Smooth muscle cell (in vitro differentiated cells): ENCODE measurements at regions not wholly inside any gene's neighbourhood (a gene's known extent, or its start where the extent isn't known, plus 50 kb on each side); places are given as distances from the start of the nearest gene placed in this dataset.

Source experiments
- DNase-seq: peaks from one replicate; lab custom pipeline; 2025; ENCODE audit not compliant: unreplicated experiment; lab: John Stamatoyannopoulos, UW
- H2AFZ ChIP-seq: fragments of 200-600 bp; sonication (generic); 2 replicates; pipeline ENCODE4 v1.6.0; 2016; ENCODE audit warnings: antibody characterized with exemption, low read depth, mild to moderate bottlenecking
- H3F3A ChIP-seq: fragments of 200-600 bp; sonication (generic); 2 replicates; pipeline ENCODE4 v1.6.0; 2017; ENCODE audit warnings: antibody characterized with exemption, low read depth
- H3K27ac ChIP-seq: fragments of 200-600 bp; sonication (generic); 2 replicates; pipeline ENCODE4 v1.5.1; 2016; ENCODE audit warnings: low read depth, mild to moderate bottlenecking
- H3K27me3 ChIP-seq: fragments of 200-600 bp; sonication (generic); 2 replicates; pipeline ENCODE4 v1.6.1; 2016; ENCODE audit warnings: low read depth, mild to moderate bottlenecking
- H3K36me3 ChIP-seq: fragments of 200-600 bp; sonication (generic); 2 replicates; pipeline ENCODE4 v1.5.1; 2016; ENCODE audit warnings: low read depth
- H3K4me1 ChIP-seq: fragments of 200-600 bp; sonication (generic); 2 replicates; pipeline ENCODE4 v1.5.1; 2016; ENCODE audit warnings: low read depth
- H3K4me2 ChIP-seq: fragments of 200-600 bp; sonication (generic); 2 replicates; pipeline ENCODE4 v1.6.0; 2016; ENCODE audit warnings: mild to moderate bottlenecking
- H3K4me3 ChIP-seq: fragments of 200-600 bp; sonication (generic); 2 replicates; pipeline ENCODE4 v1.5.1; 2016; ENCODE audit warnings: mild to moderate bottlenecking
- H3K79me2 ChIP-seq: fragments of 200-600 bp; sonication (generic); 2 replicates; pipeline ENCODE4 v1.6.0; 2016; ENCODE audit warnings: low read depth, mild to moderate bottlenecking
- H3K9ac ChIP-seq: fragments of 200-600 bp; sonication (generic); 2 replicates; pipeline ENCODE4 v1.6.0; 2016; ENCODE audit warnings: low read depth
- H3K9me3 ChIP-seq: fragments of 200-600 bp; sonication (generic); replicated peaks from 2 replicates; pipeline ENCODE4 v1.5.1; 2016; ENCODE audit warnings: low read depth
- H4K20me1 ChIP-seq: fragments of 200-600 bp; sonication (generic); 2 replicates; pipeline ENCODE4 v1.6.0; 2016; ENCODE audit warnings: low read depth
- WGBS: methylation state at CpG from one replicate; pipeline ENCODE4 v1.1.7; 2016; ENCODE audit warnings: low lambda C conversion rate; 5-methylcytosine and 5-hydroxymethylcytosine counted together
- TF ChIP-seq, protein P1 (sequence below): fragments of 200-600 bp; sonication (generic); IDR thresholded peaks from 2 replicates; pipeline ENCODE4 v1.5.1; 2017; ENCODE audit warnings: borderline replicate concordance, mild to moderate bottlenecking, antibody characterized with exemption; ENCODE audit not compliant: insufficient read depth, poor library complexity, severe bottlenecking

- peaks cover 38% of the 10 kb centered on the region for H3K79me2 ChIP-seq
- H3K9ac ChIP-seq = peak overlapping the region; percentile 68
- TF ChIP-seq, protein P1, sequence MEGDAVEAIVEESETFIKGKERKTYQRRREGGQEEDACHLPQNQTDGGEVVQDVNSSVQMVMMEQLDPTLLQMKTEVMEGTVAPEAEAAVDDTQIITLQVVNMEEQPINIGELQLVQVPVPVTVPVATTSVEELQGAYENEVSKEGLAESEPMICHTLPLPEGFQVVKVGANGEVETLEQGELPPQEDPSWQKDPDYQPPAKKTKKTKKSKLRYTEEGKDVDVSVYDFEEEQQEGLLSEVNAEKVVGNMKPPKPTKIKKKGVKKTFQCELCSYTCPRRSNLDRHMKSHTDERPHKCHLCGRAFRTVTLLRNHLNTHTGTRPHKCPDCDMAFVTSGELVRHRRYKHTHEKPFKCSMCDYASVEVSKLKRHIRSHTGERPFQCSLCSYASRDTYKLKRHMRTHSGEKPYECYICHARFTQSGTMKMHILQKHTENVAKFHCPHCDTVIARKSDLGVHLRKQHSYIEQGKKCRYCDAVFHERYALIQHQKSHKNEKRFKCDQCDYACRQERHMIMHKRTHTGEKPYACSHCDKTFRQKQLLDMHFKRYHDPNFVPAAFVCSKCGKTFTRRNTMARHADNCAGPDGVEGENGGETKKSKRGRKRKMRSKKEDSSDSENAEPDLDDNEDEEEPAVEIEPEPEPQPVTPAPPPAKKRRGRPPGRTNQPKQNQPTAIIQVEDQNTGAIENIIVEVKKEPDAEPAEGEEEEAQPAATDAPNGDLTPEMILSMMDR = no peak
- no peaks in the 10 kb centered on the region for H3K9me3 ChIP-seq
- 89% methylated on average over 1 of the region's 1 CpG for WGBS
- H3K4me1 ChIP-seq = peaks cover 24% of the 10 kb centered on the region
- no peaks in the 10 kb centered on the region for H4K20me1 ChIP-seq
- peaks cover 6% of the 10 kb centered on the region for H3F3A ChIP-seq
- H3K4me2 ChIP-seq = peak overlapping the region; percentile 81
- peak overlapping the region; percentile 94 for H3K27ac ChIP-seq
- no peak overlapping the region for H3K4me3 ChIP-seq
- H3K36me3 ChIP-seq = peaks cover 2% of the 10 kb centered on the region
- no peak for DNase-seq
- H2AFZ ChIP-seq = no peak overlapping the region
- no peaks in the 10 kb centered on the region for H3K27me3 ChIP-seq
Observed at GRCh38 chr16:65222049-65222448, 100.2 kb upstream of the CDH11 start.

GRCh38 chr16:65219786-65220185 is 97.9 kb upstream of the CDH11 start:
- H3K4me1 ChIP-seq = peaks cover 24% of the 10 kb centered on the region
- no peak overlapping the region for H3K27ac ChIP-seq
- H3K36me3 ChIP-seq = no peaks in the 10 kb centered on the region
- no peak overlapping the region for H3K9ac ChIP-seq
- no peaks in the 10 kb centered on the region for H3K9me3 ChIP-seq
- 100% methylated on average over 1 of the region's 1 CpG for WGBS
- no peak for DNase-seq
- peaks cover 6% of the 10 kb centered on the region for H3F3A ChIP-seq
- TF ChIP-seq, protein P1 = no peak
- H3K4me2 ChIP-seq = no peak overlapping the region
- no peak overlapping the region for H2AFZ ChIP-seq
- peaks cover 15% of the 10 kb centered on the region for H3K79me2 ChIP-seq
- no peaks in the 10 kb centered on the region for H4K20me1 ChIP-seq
- H3K4me3 ChIP-seq = no peak overlapping the region
- H3K27me3 ChIP-seq = no peaks in the 10 kb centered on the region

GRCh38 chr16:65218348-65218747 is 96.5 kb upstream of the CDH11 start:
- Histone ChIP-seq H3K36me3 (no peaks in the 10 kb centered on the region), H3K4me1 (peaks cover 14% of the 10 kb centered on the region), H3K4me2 (no peak overlapping the region), H3K79me2 (peaks cover under 1% of the 10 kb centered on the region), H2AFZ (no peak overlapping the region), H3K27me3 (no peaks in the 10 kb centered on the region), H3K4me3 (no peak overlapping the region), H3F3A (peaks cover 6% of the 10 kb centered on the region), H3K9me3 (no peaks in the 10 kb centered on the region), H3K27ac (no peak overlapping the region), H3K9ac (no peak overlapping the region), H4K20me1 (no peaks in the 10 kb centered on the region)
- TF ChIP-seq, protein P1 = no peak
- WGBS = 60% methylated on average over 3 of the region's 3 CpGs
- DNase-seq = no peak

GRCh38 chr16:65213866-65214595 is 92.2 kb upstream of the CDH11 start:
- no peak for DNase-seq

More at GRCh38 chr16:65213866-65214595, 92.2 kb upstream of the CDH11 start:
- H3K27ac ChIP-seq = peak overlapping the region; percentile 93
- no peaks in the 10 kb centered on the region for H3K36me3 ChIP-seq
- H3F3A ChIP-seq = no peaks in the 10 kb centered on the region
- H3K4me2 ChIP-seq = peak overlapping the region; percentile 16
- no peaks in the 10 kb centered on the region for H3K9me3 ChIP-seq
- H3K9ac ChIP-seq = peak overlapping the region; percentile 54
- TF ChIP-seq, protein P1 = no peak
- H3K4me1 ChIP-seq = no peaks in the 10 kb centered on the region
- no peak overlapping the region for H2AFZ ChIP-seq
- H4K20me1 ChIP-seq = no peaks in the 10 kb centered on the region
- 18% methylated on average over 4 of the region's 4 CpGs for WGBS
- peaks cover 4% of the 10 kb centered on the region for H3K79me2 ChIP-seq
- no peak overlapping the region for H3K4me3 ChIP-seq
- no peaks in the 10 kb centered on the region for H3K27me3 ChIP-seq
